Vagina (tissue), 2 donors: ENCODE measurements at regions not wholly inside any gene's neighbourhood (a gene's known extent, or its start where the extent isn't known, plus 50 kb on each side); places are given as distances from the start of the nearest gene placed in this dataset.

Source experiments
- CTCF ChIP-seq, 3 experiments: fragments of 450-650 bp in 2 of 3; fragments of 200-600 bp in 1 of 3; sonication (generic) in 1 of 3; IDR thresholded peaks; one replicate each; pipeline ENCODE4 v1.5.1; 2017 to 2019; ENCODE audit warnings: antibody characterized with exemption in 3 of 3, mild to moderate bottlenecking in 2 of 3, moderate library complexity in 2 of 3
- POLR2A ChIP-seq, 2 donors: fragments of 450-650 bp; IDR thresholded peaks; one replicate each; pipeline ENCODE4 v1.6.1; 2017; ENCODE audit warnings: antibody characterized with exemption in 2 of 2, mild to moderate bottlenecking in 2 of 2, moderate library complexity in 2 of 2

GRCh38 chr12:13594731-13595514 is 386.5 kb downstream of the GRIN2B start:
- no peak for TF ChIP-seq CTCF (IDR thresholded peaks at IDR 0.05)
- no peak for TF ChIP-seq POLR2A (IDR thresholded peaks at IDR 0.05)
